Fibroblast of skin of left biceps (primary cell): ENCODE measurements at regions not wholly inside any gene's neighbourhood (a gene's known extent, or its start where the extent isn't known, plus 50 kb on each side); places are given as distances from the start of the nearest gene placed in this dataset.
"Not testable (repeated sequence)": the region's sequence is repeated elsewhere in the genome, so short reads cannot be mapped to it uniquely, and the experiment has no call there.

Experiments used
- DNase-seq, 2 experiments: peaks; one replicate each; pipeline ENCODE4 v3.0.0-alpha.2; 2013; ENCODE audit warnings: low read depth in 2 of 2

DNA sequence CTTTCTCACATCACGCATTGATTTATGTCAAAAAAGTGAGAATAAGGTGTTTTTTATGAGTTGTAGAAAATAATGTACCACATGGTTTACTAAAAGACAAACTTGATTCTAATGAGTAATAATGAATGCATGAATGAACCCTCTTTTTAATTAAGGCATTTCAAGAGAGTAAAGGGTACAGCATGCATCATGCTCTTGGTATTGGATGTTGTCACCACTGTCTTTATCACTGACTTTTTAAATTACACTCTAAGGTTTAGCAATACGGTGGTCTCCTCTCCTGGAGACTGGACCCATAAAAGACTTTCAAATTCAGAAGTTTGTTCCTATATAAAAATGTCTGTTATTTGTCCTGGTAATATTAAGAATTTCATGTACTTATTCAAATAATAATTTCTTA, 277.5 kb upstream of the TGFBR2 start:
- DNase-seq = not testable (repeated sequence)

- DNase-seq = no peak
Measured at GRCh38 chr3:30331519-30331918, 274.9 kb upstream of the TGFBR2 start.

DNA sequence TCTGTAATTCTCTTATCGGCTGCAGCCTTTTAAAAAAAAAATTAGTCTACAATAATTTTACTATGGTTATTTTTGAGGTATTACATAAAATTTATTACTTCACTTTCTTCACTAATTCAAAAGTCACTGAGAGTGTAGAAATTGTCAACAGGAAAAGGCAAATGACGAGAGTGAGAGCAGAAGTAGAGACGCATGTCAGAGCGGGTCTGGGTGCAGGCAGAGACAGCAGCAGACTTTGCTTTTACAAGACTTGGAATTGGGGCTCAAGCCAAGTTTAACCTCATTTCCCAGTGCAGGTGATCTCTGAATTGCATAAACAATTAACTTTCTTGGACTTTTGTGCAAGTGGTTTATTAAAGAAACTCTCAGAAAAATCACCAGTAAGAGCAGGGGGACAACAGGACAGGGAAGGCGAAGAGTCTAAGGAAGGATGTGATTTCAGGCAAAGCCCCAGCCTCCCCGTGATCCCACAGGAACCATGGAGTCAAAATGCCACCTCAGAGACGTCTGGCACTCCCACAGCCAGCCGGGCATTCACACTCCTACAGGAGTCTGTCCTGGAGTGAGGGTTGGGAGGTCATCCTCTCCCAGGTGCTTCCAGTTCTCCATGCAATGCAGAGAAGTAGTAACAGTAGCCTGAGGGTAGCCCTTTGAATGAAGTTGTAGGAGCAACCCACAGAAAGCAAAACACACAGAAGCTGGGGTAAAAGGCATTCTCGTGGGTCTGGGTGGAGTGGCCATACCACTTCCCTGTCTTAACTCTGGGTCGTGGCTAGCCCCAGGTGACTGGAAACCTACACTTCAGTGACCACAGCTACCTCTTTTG, 274.0 kb upstream of the TGFBR2 start:
- DNase-seq = no peak

GRCh38 chr3:30333143-30333542, 273.3 kb upstream of the TGFBR2 start:
- no peak for DNase-seq

GRCh38 chr3:30333903-30334302, 272.5 kb upstream of the TGFBR2 start:
- DNase-seq = no peak

DNA sequence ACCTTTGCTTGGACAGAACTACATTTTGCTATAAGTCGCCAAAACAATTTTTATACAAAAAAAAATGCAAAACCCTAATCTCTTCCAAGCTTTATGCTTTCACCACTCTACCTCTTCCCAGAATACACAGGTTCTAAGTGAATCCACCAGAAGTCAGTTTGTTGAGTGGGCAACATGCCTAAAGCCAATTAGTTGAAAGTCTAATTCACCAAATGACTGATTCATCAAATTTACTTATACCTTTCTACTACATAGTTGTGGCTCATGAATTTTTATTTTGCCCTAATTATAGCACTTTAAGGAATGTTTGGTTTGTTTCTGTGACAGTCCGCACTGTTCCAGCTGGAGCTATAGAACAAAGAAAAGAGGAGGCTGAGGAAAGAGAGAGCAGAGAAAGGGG, 265.9 kb upstream of the TGFBR2 start:
- no peak for DNase-seq

- no peak for DNase-seq
Measured at GRCh38 chr3:30341079-30341478, 265.3 kb upstream of the TGFBR2 start.

DNA sequence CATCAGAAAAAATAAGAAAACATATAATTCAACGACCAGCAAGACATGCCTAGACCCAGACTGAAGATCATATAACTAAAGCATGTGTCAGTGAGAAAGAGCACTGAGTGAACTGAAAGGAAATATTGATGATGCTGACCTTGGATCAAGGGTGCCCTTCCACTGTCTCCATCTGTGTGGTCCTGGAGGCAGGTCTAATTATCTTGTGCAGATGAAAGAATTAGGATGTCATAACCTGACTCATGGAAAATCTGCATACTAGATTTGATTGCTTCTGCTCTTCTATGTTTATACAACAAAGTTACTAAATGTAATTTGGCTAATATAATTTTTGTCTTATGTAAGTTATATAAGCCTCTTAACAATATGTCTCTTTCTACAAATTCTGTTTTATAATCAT, 264.6 kb upstream of the TGFBR2 start:
- DNase-seq = no peak

DNA sequence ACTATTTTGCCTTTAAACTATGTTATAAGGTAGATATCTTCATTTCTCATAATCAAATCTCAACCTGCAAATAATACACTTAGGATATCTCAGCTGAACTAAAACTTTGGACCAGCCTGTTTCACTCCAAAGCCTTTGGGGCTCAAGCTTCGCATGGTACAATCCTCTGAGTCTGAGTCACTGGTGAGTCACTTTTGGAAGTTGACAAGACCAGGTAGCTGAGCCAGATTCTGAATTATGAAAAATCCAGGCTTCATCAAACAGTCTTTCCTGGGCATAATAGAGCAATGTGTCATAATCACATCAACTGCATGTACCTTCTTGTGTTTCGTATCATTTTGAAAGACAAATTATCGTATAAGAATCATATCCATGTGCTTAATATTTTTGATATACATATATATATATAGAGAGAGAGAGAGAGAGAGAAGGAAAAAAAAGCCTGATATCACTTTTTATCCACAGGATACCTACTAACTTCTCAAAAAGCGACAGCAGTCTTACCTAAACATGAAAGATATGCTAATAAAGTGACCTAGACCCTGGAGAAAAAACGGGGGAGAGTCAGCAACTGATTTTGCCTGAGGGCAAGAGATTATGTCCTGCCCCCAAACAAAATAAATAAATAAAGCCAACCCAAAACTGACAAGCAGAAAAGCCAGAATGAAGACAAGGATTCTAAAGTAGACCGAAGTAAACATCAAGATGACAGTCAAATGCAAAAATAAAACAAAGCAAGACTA, 263.9 kb upstream of the TGFBR2 start:
- DNase-seq = peak; percentile 81 to 82

GRCh38 chr3:30343067-30343831, 263.2 kb upstream of the TGFBR2 start:
- DNase-seq = no peak

DNA sequence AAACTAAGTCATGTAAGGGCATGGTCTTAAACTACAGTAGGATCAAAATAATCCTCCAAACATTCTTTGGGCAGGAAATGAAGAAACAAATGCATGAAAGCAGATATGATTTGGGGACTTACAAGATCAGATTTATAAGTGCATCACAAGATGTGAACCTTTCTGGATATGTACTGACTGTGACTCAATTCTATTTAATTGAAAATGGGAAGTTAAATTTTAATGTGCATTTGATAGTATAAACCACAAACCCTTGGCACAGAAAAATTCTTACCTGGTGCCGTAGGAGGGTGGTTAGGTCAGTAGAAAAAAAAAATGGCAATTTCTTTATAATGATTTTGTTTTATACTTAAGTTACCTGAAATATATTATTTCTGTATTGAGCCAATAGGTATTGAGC, 262.5 kb upstream of the TGFBR2 start:
- DNase-seq = no peak

GRCh38 chr3:30344288-30344687, 262.1 kb upstream of the TGFBR2 start:
- no peak for DNase-seq

DNA sequence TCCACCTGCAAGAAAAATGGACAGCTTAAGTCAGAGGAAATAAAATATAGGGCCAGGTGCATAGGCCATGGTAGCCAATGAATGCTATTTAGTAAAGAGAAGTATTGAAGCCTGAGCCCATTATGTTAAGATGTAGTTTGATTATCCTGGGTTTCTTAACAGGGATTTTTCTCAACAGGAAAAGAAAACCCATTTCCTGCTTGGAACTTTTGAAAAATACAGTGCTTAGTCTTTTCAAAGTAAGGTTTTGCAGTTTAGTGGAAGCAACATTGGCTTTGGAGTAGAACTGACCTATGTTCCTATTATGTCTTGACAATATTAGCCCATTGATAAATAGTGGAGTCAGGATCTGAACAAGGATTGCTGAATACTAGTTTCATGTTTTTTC, 259.5 kb upstream of the TGFBR2 start:
- DNase-seq = no peak

GRCh38 chr3:30347679-30348216, 258.7 kb upstream of the TGFBR2 start:
- peak; percentile 64 to 66 for DNase-seq

DNA sequence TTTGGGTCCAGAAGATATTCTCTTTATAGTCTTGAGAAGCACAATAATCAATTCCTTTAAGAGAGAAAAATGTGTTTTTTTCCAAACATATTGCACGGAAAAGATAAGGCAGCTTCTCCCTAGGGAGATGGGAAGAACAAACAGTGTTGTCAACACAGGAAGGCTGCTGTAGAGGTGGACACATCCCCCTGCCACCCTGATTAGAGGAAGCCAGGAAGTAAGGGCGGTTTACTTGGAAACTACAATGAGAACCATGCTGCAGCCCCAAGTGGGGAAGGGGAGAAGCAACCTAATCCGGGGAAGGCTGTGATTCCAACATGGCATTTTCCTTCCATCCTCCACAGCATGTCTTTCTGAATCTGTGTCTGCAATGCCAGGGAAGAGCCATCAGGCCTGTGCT, 256.9 kb upstream of the TGFBR2 start:
- no peak for DNase-seq

DNA sequence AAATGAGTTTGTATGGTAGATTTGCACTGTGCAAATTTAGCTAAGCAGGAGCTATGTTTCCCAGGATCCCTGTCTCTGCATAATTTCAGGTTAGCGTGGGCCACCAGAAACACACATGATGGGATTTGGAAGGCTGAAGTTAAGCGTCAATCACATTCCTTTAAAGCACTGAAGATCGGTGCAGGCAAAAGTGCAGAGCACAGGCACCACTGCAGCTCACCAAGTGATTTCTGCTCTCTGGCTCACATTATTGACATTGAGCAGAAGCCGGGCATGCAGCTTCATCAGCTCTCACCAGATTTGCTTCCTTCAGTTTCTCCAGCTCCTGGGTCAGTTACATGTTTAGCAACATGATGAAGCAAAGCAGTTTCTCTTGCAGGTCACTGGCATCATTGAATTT, 256.4 kb upstream of the TGFBR2 start:
- no peak for DNase-seq

GRCh38 chr3:30350901-30351300, 255.5 kb upstream of the TGFBR2 start:
- DNase-seq = no peak

GRCh38 chr3:30352410-30353318, 253.7 kb upstream of the TGFBR2 start:
- DNase-seq = no peak

GRCh38 chr3:30353711-30354467, 252.5 kb upstream of the TGFBR2 start:
- no peak for DNase-seq

DNA sequence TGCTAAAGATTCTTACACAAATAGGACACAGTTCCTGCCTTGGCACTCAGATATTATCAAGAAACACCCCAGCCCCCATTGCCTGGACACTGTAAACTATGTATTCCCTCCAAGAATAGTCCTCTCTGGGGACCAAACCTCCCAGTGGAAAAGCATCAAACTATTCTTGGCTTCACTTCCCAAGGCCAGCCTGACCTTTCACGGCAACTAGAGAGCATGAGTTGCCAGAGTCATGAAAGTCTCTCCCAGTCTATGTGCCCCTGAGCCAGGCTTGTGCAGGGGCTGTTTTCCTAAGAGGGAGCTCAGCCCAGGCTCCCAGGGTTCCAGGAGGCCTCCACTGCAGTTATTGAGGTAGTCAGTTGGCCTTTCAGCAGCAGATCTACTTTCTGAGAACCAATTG, 251.9 kb upstream of the TGFBR2 start:
- no peak for DNase-seq
